ENCODE measurements at regions not wholly inside any gene's neighbourhood (a gene's known extent, or its start where the extent isn't known, plus 50 kb on each side); places are given as distances from the start of the nearest gene placed in this dataset.

DNA sequence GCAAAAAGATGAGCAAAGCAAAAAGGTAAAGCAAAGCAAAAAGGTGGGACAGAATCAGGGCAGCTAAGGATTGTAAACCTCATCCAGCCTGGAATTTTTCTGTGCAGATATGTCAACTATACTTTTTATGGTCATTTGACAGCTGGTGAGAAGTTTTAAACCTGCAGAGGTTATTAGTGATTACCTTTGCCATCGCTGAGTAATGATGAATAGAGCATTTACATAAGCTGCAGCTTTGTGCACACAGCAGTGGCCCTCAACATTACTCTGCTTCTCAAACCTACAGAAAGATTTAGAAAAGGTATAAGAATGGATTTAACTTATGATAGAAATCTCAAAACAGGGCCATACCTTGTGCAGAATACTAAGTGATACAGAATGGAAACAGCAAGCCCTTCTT is 54.5 kb upstream of the C4orf54 start:
- TF ChIP-seq TEAD4 (IDR thresholded peaks at IDR 0.05) (no peak), CREB1 (IDR thresholded peaks at IDR 0.05; ENCODE audit: low read depth) (no peak), YY1 (IDR thresholded peaks at IDR 0.05; ENCODE audit: low read depth) (no peak), TCF12 (IDR thresholded peaks at IDR 0.05; ENCODE audit: low read depth) (no peak), EGR1 (IDR thresholded peaks at IDR 0.05) (no peak), NFIC (IDR thresholded peaks at IDR 0.05) (no peak), RAD21 (IDR thresholded peaks at IDR 0.05; ENCODE audit: low read depth) (no peak), ZBTB7A (IDR thresholded peaks at IDR 0.05; ENCODE audit: low read depth) (no peak), FOXM1 (IDR thresholded peaks at IDR 0.05; ENCODE audit: borderline replicate concordance, low read depth) (no peak), TAF1 (IDR thresholded peaks at IDR 0.05; ENCODE audit: low read depth) (no peak)
- TF ChIP-seq, protein P1, sequence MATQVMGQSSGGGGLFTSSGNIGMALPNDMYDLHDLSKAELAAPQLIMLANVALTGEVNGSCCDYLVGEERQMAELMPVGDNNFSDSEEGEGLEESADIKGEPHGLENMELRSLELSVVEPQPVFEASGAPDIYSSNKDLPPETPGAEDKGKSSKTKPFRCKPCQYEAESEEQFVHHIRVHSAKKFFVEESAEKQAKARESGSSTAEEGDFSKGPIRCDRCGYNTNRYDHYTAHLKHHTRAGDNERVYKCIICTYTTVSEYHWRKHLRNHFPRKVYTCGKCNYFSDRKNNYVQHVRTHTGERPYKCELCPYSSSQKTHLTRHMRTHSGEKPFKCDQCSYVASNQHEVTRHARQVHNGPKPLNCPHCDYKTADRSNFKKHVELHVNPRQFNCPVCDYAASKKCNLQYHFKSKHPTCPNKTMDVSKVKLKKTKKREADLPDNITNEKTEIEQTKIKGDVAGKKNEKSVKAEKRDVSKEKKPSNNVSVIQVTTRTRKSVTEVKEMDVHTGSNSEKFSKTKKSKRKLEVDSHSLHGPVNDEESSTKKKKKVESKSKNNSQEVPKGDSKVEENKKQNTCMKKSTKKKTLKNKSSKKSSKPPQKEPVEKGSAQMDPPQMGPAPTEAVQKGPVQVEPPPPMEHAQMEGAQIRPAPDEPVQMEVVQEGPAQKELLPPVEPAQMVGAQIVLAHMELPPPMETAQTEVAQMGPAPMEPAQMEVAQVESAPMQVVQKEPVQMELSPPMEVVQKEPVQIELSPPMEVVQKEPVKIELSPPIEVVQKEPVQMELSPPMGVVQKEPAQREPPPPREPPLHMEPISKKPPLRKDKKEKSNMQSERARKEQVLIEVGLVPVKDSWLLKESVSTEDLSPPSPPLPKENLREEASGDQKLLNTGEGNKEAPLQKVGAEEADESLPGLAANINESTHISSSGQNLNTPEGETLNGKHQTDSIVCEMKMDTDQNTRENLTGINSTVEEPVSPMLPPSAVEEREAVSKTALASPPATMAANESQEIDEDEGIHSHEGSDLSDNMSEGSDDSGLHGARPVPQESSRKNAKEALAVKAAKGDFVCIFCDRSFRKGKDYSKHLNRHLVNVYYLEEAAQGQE (IDR thresholded peaks at IDR 0.05; ENCODE audit: low read depth), result no peak

DNA sequence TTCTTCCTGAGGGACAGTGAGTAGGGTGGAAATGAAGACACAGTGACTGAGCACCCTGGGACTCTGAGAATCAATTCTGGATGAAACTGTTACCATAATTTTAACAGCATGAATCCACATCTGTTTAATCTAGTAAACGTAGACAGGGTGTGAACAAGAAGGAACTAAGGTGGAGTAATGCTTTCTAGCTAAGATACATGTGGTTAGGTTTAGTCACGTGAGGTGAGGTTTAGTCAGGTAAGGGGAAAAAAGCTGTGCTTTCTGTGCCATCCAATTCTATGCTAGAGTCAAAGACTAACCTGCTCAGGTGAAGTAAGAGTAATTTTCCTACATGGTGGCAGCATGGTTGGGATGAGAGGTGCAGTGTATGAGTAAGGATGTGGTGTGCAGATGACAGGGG is 54.0 kb upstream of the C4orf54 start:
- TF ChIP-seq, protein P2, sequence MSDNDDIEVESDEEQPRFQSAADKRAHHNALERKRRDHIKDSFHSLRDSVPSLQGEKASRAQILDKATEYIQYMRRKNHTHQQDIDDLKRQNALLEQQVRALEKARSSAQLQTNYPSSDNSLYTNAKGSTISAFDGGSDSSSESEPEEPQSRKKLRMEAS (IDR thresholded peaks at IDR 0.05), result no peak
- TF ChIP-seq TCF12 (IDR thresholded peaks at IDR 0.05; ENCODE audit: low read depth) (no peak), EGR1 (IDR thresholded peaks at IDR 0.05) (no peak), TAF1 (IDR thresholded peaks at IDR 0.05; ENCODE audit: low read depth) (no peak), TEAD4 (IDR thresholded peaks at IDR 0.05) (no peak), EP300 (IDR thresholded peaks at IDR 0.05; ENCODE audit: borderline replicate concordance) (no peak), CREB1 (IDR thresholded peaks at IDR 0.05; ENCODE audit: low read depth) (no peak), CEBPB (IDR thresholded peaks at IDR 0.05) (no peak), NFIC (IDR thresholded peaks at IDR 0.05) (no peak)
- TF ChIP-seq, protein P3, sequence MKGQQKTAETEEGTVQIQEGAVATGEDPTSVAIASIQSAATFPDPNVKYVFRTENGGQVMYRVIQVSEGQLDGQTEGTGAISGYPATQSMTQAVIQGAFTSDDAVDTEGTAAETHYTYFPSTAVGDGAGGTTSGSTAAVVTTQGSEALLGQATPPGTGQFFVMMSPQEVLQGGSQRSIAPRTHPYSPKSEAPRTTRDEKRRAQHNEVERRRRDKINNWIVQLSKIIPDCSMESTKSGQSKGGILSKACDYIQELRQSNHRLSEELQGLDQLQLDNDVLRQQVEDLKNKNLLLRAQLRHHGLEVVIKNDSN (IDR thresholded peaks at IDR 0.05), result no peak

DNA sequence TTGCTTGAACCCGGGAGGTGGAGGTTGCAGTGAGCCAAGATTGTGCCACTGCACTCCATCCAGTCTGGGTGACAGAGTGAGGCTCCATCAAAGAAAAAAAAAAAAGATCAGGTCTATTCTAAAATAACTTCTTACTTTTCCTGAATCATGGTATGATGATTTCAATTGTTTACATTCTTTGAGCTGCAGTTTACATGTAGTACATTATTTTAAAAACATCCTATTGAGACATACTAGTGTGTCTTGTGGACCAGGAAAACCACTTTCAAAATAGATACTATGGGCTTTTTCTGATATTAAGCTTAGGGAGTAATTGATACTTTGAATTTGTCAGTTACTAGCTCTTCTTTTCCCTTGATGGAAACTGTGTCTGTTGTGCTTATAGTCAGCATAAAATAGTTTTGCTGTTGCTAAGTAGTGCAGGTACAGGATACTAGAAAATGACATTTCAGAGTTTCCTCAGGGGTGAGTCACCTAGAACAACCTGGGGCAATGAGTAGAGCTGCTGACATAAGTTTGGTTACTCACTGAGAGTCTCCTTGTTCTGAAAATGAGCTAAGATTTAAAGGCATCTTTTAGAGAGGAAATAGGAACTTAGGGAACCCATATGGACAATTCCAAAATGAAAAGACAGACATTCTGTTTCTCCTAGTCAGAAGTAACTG is 53.2 kb upstream of the C4orf54 start:
- TF ChIP-seq, protein P3 (IDR thresholded peaks at IDR 0.05), result no peak
- TF ChIP-seq RAD21 (IDR thresholded peaks at IDR 0.05; ENCODE audit: low read depth) (no peak), CREB1 (IDR thresholded peaks at IDR 0.05; ENCODE audit: low read depth) (no peak), TAF1 (IDR thresholded peaks at IDR 0.05; ENCODE audit: low read depth) (no peak), FOXM1 (IDR thresholded peaks at IDR 0.05; ENCODE audit: borderline replicate concordance, low read depth) (no peak)
- TF ChIP-seq, protein P2 (IDR thresholded peaks at IDR 0.05), result no peak

DNA sequence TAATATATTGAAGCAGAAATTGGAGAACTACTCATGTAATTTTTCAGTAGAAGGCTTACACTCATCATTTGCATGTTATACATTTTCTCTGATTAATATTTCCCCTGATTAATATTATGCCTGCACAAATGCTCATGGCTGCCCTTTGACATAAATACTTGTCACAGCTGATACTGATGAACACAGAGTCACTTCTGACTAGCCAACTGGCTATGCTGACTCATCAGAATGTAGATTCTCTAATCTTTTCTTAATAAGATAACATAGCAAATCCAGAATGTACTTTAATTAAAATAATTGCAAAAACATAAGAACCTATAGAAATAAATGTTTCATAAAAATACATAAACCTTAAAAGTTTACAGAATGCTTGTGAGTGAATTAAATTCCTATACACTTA is 52.4 kb upstream of the C4orf54 start:
- no peak for TF ChIP-seq NFIC (IDR thresholded peaks at IDR 0.05)
- TF ChIP-seq, protein P2 (IDR thresholded peaks at IDR 0.05), result no peak
- no peak for TF ChIP-seq CEBPB (IDR thresholded peaks at IDR 0.05)
- TF ChIP-seq TCF12 (IDR thresholded peaks at IDR 0.05; ENCODE audit: low read depth), result no peak
- TF ChIP-seq CREB1 (IDR thresholded peaks at IDR 0.05; ENCODE audit: low read depth), result no peak
- TF ChIP-seq ZBTB7A (IDR thresholded peaks at IDR 0.05; ENCODE audit: low read depth), result no peak
- TF ChIP-seq TEAD4 (IDR thresholded peaks at IDR 0.05), result no peak
- TF ChIP-seq, protein P3 (IDR thresholded peaks at IDR 0.05), result no peak
- no peak for TF ChIP-seq TAF1 (IDR thresholded peaks at IDR 0.05; ENCODE audit: low read depth)
- TF ChIP-seq YY1 (IDR thresholded peaks at IDR 0.05; ENCODE audit: low read depth), result no peak
- TF ChIP-seq EP300 (IDR thresholded peaks at IDR 0.05; ENCODE audit: borderline replicate concordance), result no peak
- no peak for TF ChIP-seq EGR1 (IDR thresholded peaks at IDR 0.05)

DNA sequence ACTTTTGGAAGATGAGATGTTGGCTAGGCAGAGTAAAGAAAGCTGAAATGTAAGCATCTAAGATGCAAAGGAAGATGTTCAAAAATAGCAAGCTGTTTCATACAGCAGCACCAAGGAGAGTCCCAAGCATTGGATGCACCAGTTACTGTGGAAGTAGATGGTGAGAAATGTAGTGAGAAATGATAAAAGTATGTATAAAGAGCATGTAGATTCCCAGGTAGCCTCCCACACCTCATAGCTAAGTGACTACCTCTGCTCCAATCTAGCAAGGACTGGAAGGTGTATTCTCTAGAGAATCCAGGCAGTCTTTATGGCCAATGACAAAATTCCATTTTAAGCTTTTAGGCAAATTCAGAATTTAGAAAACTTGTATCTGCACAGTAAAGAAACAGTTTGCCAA is 50.9 kb upstream of the C4orf54 start:
- TF ChIP-seq, protein P1 (IDR thresholded peaks at IDR 0.05; ENCODE audit: low read depth), result no peak
- TF ChIP-seq EGR1 (IDR thresholded peaks at IDR 0.05) (no peak), CEBPB (IDR thresholded peaks at IDR 0.05) (no peak), ZBTB7A (IDR thresholded peaks at IDR 0.05; ENCODE audit: low read depth) (no peak), CREB1 (IDR thresholded peaks at IDR 0.05; ENCODE audit: low read depth) (no peak), TAF1 (IDR thresholded peaks at IDR 0.05; ENCODE audit: low read depth) (no peak), NFIC (IDR thresholded peaks at IDR 0.05) (no peak), YY1 (IDR thresholded peaks at IDR 0.05; ENCODE audit: low read depth) (no peak), FOXM1 (IDR thresholded peaks at IDR 0.05; ENCODE audit: borderline replicate concordance, low read depth) (no peak), RAD21 (IDR thresholded peaks at IDR 0.05; ENCODE audit: low read depth) (no peak), TCF12 (IDR thresholded peaks at IDR 0.05; ENCODE audit: low read depth) (no peak), TEAD4 (IDR thresholded peaks at IDR 0.05) (no peak), EP300 (IDR thresholded peaks at IDR 0.05; ENCODE audit: borderline replicate concordance) (no peak)
- TF ChIP-seq, protein P2 (IDR thresholded peaks at IDR 0.05), result no peak
- TF ChIP-seq, protein P3 (IDR thresholded peaks at IDR 0.05), result no peak
